ENCODE measurements at regions not wholly inside any gene's neighbourhood (a gene's known extent, or its start where the extent isn't known, plus 50 kb on each side); places are given as distances from the start of the nearest gene placed in this dataset.

- no peak for DNase-seq (ENCODE audit: low read depth)
- TF ChIP-seq CTCF (conservative IDR thresholded peaks at IDR 0.05; ENCODE audit: low read depth, low read length), result no peak
- H3K4me3 ChIP-seq (ENCODE audit: low read depth, low read length), result no peak overlapping the region
Observed at GRCh38 chr2:210884227-210884626, 327.8 kb downstream of the CPS1 start.

DNA sequence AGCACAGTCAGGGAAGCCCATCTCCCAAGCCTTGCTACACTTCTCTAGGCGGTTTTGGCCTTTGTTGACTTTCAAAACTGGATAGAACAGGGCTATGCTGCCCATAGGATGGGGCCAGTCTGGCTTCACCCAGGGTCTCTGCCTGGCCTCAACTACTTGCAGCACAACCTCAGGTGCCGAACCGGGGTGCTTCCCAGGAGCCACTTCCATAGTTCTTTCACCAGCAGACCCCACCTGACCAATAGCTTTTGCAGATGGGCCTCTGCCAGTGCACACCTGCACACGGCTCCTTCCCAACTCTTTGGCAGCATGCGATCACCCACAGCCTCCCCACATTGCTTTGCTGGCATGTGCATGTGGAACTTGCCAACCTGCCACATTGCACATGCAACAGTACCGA, 331.6 kb downstream of the CPS1 start:
- DNase-seq (ENCODE audit: low read depth), result no peak
- H3K4me3 ChIP-seq (ENCODE audit: low read depth, low read length), result no peak overlapping the region
- no peak for TF ChIP-seq CTCF (conservative IDR thresholded peaks at IDR 0.05; ENCODE audit: low read depth, low read length)

DNA sequence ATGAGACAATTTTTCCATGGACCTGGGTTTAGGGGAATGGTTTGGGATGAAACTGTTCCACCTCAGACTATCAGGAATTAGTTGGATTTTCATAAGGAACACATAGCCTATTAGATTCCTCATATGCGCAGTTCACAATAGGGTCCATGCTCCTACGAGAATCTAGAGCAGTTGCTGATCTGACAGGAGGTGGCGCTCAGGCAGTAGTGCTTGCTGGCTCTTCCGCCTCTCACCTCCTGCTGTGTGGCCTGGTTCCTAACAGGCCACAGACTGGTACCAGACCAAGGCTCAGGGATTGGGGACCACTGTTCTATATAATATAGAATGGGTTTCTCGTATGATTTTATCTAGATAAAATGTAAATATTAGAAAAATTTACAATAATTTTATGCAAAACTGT, 338.7 kb downstream of the CPS1 start:
- TF ChIP-seq CTCF (conservative IDR thresholded peaks at IDR 0.05; ENCODE audit: low read depth, low read length), result no peak
- DNase-seq (ENCODE audit: low read depth), result no peak
- no peak overlapping the region for H3K4me3 ChIP-seq (ENCODE audit: low read depth, low read length)

DNA sequence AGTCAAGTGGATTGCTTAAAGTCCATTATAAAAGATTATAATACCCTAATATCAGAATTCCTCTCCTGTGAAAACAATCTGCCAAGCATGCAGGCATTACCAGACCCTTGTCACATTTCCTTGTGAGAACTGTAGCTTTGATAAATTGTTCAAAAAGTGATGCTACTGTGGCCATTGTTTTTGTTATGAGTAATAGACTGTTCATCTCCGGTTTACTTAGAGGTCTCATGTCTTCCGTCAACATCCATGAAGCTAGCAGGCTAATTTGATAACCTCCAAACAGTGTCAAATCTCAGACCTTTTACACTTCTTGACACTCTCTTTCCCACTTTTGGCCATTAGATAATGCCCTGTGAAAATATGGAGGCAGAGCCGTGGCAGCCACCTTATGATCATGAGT, 342.7 kb downstream of the CPS1 start:
- DNase-seq (ENCODE audit: low read depth), result no peak
- no peak for TF ChIP-seq CTCF (conservative IDR thresholded peaks at IDR 0.05; ENCODE audit: low read depth, low read length)

GRCh38 chr2:210901326-210901725, 344.9 kb downstream of the CPS1 start:
- TF ChIP-seq CTCF (conservative IDR thresholded peaks at IDR 0.05; ENCODE audit: low read depth, low read length), result no peak
- DNase-seq (ENCODE audit: low read depth), result no peak
- no peak overlapping the region for H3K4me3 ChIP-seq (ENCODE audit: low read depth, low read length)

More for the DNA sequence above, 342.7 kb downstream of the CPS1 start:
- H3K4me3 ChIP-seq (ENCODE audit: low read depth, low read length), result no peak overlapping the region

DNA sequence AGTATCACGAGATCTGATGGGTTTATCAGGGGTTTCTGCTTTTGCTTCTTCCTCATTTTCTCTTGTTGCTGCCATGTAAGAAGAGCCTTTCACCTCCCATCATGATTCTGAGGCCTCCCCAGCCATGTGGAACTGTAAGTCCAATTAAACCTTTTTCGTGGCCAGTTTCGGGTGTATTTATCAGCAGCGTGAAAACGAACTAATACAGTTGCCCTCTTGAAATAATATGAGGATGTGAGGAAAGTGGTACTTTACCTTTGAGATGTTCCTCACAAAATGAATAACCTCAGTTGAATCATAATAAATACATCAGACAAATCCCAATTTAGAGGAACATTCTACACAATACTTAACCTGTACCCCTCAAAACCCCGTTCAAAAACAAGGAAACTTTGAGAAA, 356.4 kb downstream of the CPS1 start:
- no peak overlapping the region for H3K4me3 ChIP-seq (ENCODE audit: low read depth, low read length)
- no peak for DNase-seq (ENCODE audit: low read depth)
- no peak for TF ChIP-seq CTCF (conservative IDR thresholded peaks at IDR 0.05; ENCODE audit: low read depth, low read length)

- no peak for TF ChIP-seq CTCF (conservative IDR thresholded peaks at IDR 0.05; ENCODE audit: low read depth, low read length)
Observed at GRCh38 chr2:210913461-210913860, 357.1 kb downstream of the CPS1 start.

More at GRCh38 chr2:210913461-210913860, 357.1 kb downstream of the CPS1 start:
- H3K4me3 ChIP-seq (ENCODE audit: low read depth, low read length), result no peak overlapping the region
- DNase-seq (ENCODE audit: low read depth), result no peak
